Gastroesophageal sphincter (tissue), 3 donors: ENCODE measurements at regions not wholly inside any gene's neighbourhood (a gene's known extent, or its start where the extent isn't known, plus 50 kb on each side); places are given as distances from the start of the nearest gene placed in this dataset.

ENCODE experiments used
- CTCF ChIP-seq, 4 experiments: fragments of 200-600 bp in 2 of 4; fragments of 450-650 bp in 2 of 4; sonication (generic) in 1 of 4; IDR thresholded peaks; one replicate each; pipeline ENCODE4 v1.5.1; 2017 to 2019; ENCODE audit warnings: antibody characterized with exemption in 4 of 4, mild to moderate bottlenecking in 2 of 4, moderate library complexity in 2 of 4
- EP300 ChIP-seq: sonication (generic); formaldehyde crosslinking; IDR thresholded peaks from one replicate; pipeline ENCODE4 v1.6.1; 2017; ENCODE audit warnings: antibody characterized with exemption, mild to moderate bottlenecking
- POLR2A ChIP-seq, 2 donors: fragments of 450-650 bp; IDR thresholded peaks; one replicate each; pipeline ENCODE4 v1.6.1; 2017; ENCODE audit warnings: antibody characterized with exemption in 2 of 2, mild to moderate bottlenecking in 2 of 2, moderate library complexity in 1 of 2

- TF ChIP-seq CTCF (IDR thresholded peaks at IDR 0.05) (no peak), EP300 (no peak), POLR2A (IDR thresholded peaks at IDR 0.05) (no peak)
Measured at GRCh38 chr16:86117235-86117634, 218.3 kb downstream of the IRF8 start.
